NOMO-1 (cell line): ENCODE measurements at regions not wholly inside any gene's neighbourhood (a gene's known extent, or its start where the extent isn't known, plus 50 kb on each side); places are given as distances from the start of the nearest gene placed in this dataset.
"Not testable (repeated sequence)": the region's sequence is repeated elsewhere in the genome, so short reads cannot be mapped to it uniquely, and the experiment has no call there.

Experiments
- DNase-seq, 2 experiments: peaks; one replicate each; lab custom pipeline; 2025; ENCODE audit not compliant: unreplicated experiment in 2 of 2; lab: John Stamatoyannopoulos, UW

GRCh38 chr4:3952443-3953139 is 186.4 kb downstream of the ADRA2C start:
- DNase-seq, result not testable (repeated sequence)

- DNase-seq, result not testable (repeated sequence)
Observed at GRCh38 chr4:3953140-3953489, 186.9 kb downstream of the ADRA2C start.

- peak; percentile 34 to 67 for DNase-seq
Observed at GRCh38 chr4:3954540-3955320, 188.5 kb downstream of the ADRA2C start.

GRCh38 chr4:3955321-3956164 is 189.4 kb downstream of the ADRA2C start:
- DNase-seq, result peak; percentile 95 to 98

- not testable (repeated sequence) for DNase-seq
Observed at GRCh38 chr4:3956165-3956867, 190.1 kb downstream of the ADRA2C start.

GRCh38 chr4:3961091-3961672 is 195.0 kb downstream of the ADRA2C start:
- not testable (repeated sequence) for DNase-seq

GRCh38 chr4:3964572-3965278 is 198.5 kb downstream of the ADRA2C start:
- not testable (repeated sequence) for DNase-seq

- not testable (repeated sequence) for DNase-seq
Observed at GRCh38 chr4:3967204-3967603, 201.0 kb downstream of the ADRA2C start.

- not testable (repeated sequence) for DNase-seq
Observed at GRCh38 chr4:3972626-3973025, 206.4 kb downstream of the ADRA2C start.

GRCh38 chr4:3973581-3974200 is 207.5 kb downstream of the ADRA2C start:
- DNase-seq, result not testable (repeated sequence)

- DNase-seq, result not testable (repeated sequence)
Observed at GRCh38 chr4:3983518-3984125, 217.4 kb downstream of the ADRA2C start.

- DNase-seq, result not testable (repeated sequence)
Observed at GRCh38 chr4:3984796-3985195, 218.6 kb downstream of the ADRA2C start.

- DNase-seq, result not testable (repeated sequence)
Observed at GRCh38 chr4:3986412-3986811, 220.2 kb downstream of the ADRA2C start.

- DNase-seq, result not testable (repeated sequence)
Observed at GRCh38 chr4:3997386-3997785, 229.3 kb downstream of the OTOP1 start.

- not testable (repeated sequence) for DNase-seq
Observed at GRCh38 chr4:4004036-4004435, 222.7 kb downstream of the OTOP1 start.

- DNase-seq, result not testable (repeated sequence)
Observed at GRCh38 chr4:4004702-4005101, 222.0 kb downstream of the OTOP1 start.

- not testable (repeated sequence) for DNase-seq
Observed at GRCh38 chr4:4006356-4006755, 220.4 kb downstream of the OTOP1 start.

GRCh38 chr4:4019071-4019470 is 207.7 kb downstream of the OTOP1 start:
- DNase-seq, result not testable (repeated sequence)

- not testable (repeated sequence) for DNase-seq
Observed at GRCh38 chr4:4021161-4021560, 205.6 kb downstream of the OTOP1 start.
